Smooth muscle cell (in vitro differentiated cells): ENCODE measurements at regions not wholly inside any gene's neighbourhood (a gene's known extent, or its start where the extent isn't known, plus 50 kb on each side); places are given as distances from the start of the nearest gene placed in this dataset.

Source experiments
- DNase-seq: peaks from one replicate; lab custom pipeline; 2025; ENCODE audit not compliant: unreplicated experiment; lab: John Stamatoyannopoulos, UW
- H2AFZ ChIP-seq: fragments of 200-600 bp; sonication (generic); 2 replicates; pipeline ENCODE4 v1.6.0; 2016; ENCODE audit warnings: antibody characterized with exemption, low read depth, mild to moderate bottlenecking
- H3F3A ChIP-seq: fragments of 200-600 bp; sonication (generic); 2 replicates; pipeline ENCODE4 v1.6.0; 2017; ENCODE audit warnings: antibody characterized with exemption, low read depth
- H3K27ac ChIP-seq: fragments of 200-600 bp; sonication (generic); 2 replicates; pipeline ENCODE4 v1.5.1; 2016; ENCODE audit warnings: low read depth, mild to moderate bottlenecking
- H3K27me3 ChIP-seq: fragments of 200-600 bp; sonication (generic); 2 replicates; pipeline ENCODE4 v1.6.1; 2016; ENCODE audit warnings: low read depth, mild to moderate bottlenecking
- H3K36me3 ChIP-seq: fragments of 200-600 bp; sonication (generic); 2 replicates; pipeline ENCODE4 v1.5.1; 2016; ENCODE audit warnings: low read depth
- H3K4me1 ChIP-seq: fragments of 200-600 bp; sonication (generic); 2 replicates; pipeline ENCODE4 v1.5.1; 2016; ENCODE audit warnings: low read depth
- H3K4me2 ChIP-seq: fragments of 200-600 bp; sonication (generic); 2 replicates; pipeline ENCODE4 v1.6.0; 2016; ENCODE audit warnings: mild to moderate bottlenecking
- H3K4me3 ChIP-seq: fragments of 200-600 bp; sonication (generic); 2 replicates; pipeline ENCODE4 v1.5.1; 2016; ENCODE audit warnings: mild to moderate bottlenecking
- H3K79me2 ChIP-seq: fragments of 200-600 bp; sonication (generic); 2 replicates; pipeline ENCODE4 v1.6.0; 2016; ENCODE audit warnings: low read depth, mild to moderate bottlenecking
- H3K9ac ChIP-seq: fragments of 200-600 bp; sonication (generic); 2 replicates; pipeline ENCODE4 v1.6.0; 2016; ENCODE audit warnings: low read depth
- H3K9me3 ChIP-seq: fragments of 200-600 bp; sonication (generic); replicated peaks from 2 replicates; pipeline ENCODE4 v1.5.1; 2016; ENCODE audit warnings: low read depth
- H4K20me1 ChIP-seq: fragments of 200-600 bp; sonication (generic); 2 replicates; pipeline ENCODE4 v1.6.0; 2016; ENCODE audit warnings: low read depth
- WGBS: methylation state at CpG from one replicate; pipeline ENCODE4 v1.1.7; 2016; ENCODE audit warnings: low lambda C conversion rate; 5-methylcytosine and 5-hydroxymethylcytosine counted together
- TF ChIP-seq, protein P1 (sequence below): fragments of 200-600 bp; sonication (generic); IDR thresholded peaks from 2 replicates; pipeline ENCODE4 v1.5.1; 2017; ENCODE audit warnings: borderline replicate concordance, mild to moderate bottlenecking, antibody characterized with exemption; ENCODE audit not compliant: insufficient read depth, poor library complexity, severe bottlenecking

DNA sequence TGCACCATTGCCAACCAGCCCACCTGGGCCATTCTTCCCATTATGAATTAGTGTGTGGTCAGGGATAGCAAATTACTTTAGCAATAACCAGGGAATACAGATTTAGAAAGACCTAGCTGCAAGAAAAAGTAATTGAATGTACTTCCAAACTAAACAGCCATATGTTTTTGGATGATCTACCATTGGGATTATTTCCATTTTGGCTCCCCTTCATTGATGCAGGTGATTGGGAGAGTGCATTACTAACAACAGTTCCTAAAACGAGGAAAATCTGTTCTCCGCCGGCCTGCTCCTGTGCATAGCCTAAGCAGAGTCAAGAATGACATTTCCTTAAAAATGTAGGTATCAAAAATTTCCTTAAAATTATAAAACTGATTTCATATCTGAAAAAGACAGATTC is 58.5 kb downstream of the MAIP1 start:
- Histone ChIP-seq H3K27me3 (no peaks in the 10 kb centered on the region), H3K79me2 (no peaks in the 10 kb centered on the region), H3K4me1 (no peaks in the 10 kb centered on the region), H3K36me3 (no peaks in the 10 kb centered on the region), H3K9ac (no peak overlapping the region), H3K4me3 (no peak overlapping the region), H2AFZ (no peak overlapping the region), H3K9me3 (no peaks in the 10 kb centered on the region), H4K20me1 (no peaks in the 10 kb centered on the region), H3K4me2 (no peak overlapping the region), H3K27ac (no peak overlapping the region), H3F3A (no peaks in the 10 kb centered on the region)
- no peak for DNase-seq
- WGBS = 91% methylated on average over 3 of the region's 3 CpGs
- TF ChIP-seq, protein P1, sequence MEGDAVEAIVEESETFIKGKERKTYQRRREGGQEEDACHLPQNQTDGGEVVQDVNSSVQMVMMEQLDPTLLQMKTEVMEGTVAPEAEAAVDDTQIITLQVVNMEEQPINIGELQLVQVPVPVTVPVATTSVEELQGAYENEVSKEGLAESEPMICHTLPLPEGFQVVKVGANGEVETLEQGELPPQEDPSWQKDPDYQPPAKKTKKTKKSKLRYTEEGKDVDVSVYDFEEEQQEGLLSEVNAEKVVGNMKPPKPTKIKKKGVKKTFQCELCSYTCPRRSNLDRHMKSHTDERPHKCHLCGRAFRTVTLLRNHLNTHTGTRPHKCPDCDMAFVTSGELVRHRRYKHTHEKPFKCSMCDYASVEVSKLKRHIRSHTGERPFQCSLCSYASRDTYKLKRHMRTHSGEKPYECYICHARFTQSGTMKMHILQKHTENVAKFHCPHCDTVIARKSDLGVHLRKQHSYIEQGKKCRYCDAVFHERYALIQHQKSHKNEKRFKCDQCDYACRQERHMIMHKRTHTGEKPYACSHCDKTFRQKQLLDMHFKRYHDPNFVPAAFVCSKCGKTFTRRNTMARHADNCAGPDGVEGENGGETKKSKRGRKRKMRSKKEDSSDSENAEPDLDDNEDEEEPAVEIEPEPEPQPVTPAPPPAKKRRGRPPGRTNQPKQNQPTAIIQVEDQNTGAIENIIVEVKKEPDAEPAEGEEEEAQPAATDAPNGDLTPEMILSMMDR = no peak

DNA sequence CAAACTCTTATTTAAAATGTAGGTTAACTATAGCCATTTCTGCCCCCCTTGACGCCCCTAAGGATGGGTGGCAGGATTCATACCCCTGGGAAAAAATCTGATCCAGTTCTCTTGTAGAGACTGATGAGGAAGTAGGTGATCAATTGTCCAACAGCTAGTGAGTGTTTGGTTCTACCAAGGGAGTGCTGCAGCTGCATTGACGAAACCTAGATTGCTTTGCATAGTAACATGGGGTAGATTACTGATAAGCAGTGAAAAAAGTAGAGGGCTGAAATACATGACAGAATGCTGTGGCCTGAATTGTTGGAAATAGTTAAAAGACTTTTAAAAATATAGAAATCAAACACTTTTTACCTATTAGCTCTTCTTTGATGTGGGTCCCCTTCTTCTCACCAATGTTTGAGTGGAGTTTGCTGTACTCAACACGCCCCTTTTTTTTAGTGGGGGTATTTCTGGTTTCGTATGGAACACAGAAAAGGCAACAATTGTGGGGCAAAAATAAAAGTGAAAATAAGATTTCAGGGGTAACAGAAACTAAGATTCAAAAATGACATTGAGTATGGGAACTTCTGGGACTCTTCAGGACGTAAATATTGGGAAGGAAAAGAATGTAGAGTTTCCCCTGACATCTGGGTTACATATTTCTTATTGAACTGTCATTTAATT is 66.2 kb downstream of the MAIP1 start:
- Histone ChIP-seq H3K4me1 (no peaks in the 10 kb centered on the region), H4K20me1 (no peaks in the 10 kb centered on the region), H3K27me3 (no peaks in the 10 kb centered on the region), H3K79me2 (no peaks in the 10 kb centered on the region), H3K27ac (no peak overlapping the region), H3F3A (no peaks in the 10 kb centered on the region), H3K9ac (no peak overlapping the region), H3K4me3 (no peak overlapping the region), H2AFZ (no peak overlapping the region), H3K36me3 (no peaks in the 10 kb centered on the region), H3K9me3 (peaks cover 6% of the 10 kb centered on the region), H3K4me2 (no peak overlapping the region)
- TF ChIP-seq, protein P1 = no peak
- 86% methylated on average over 5 of the region's 5 CpGs for WGBS
- no peak for DNase-seq

DNA sequence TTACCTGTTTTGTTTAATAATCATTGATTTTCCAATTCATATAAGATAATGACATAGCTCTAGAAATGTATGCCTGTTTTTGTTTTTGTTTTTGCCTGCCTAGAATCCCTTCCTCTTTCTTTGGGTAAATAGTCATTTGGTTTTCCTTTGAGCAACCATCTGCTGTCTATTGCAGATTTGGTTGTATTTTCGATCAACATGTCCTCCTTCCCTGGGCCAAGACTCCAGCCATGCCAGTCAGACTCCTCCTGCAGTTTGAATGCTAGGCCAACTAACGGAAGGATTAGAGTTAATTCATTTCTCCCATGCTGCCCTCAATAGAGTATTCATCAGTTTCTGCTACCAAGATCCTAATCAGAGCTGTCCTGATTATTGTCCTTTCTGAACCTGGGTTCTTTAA is 67.1 kb downstream of the MAIP1 start:
- Histone ChIP-seq H3K4me2 (no peak overlapping the region), H3K27ac (no peak overlapping the region), H4K20me1 (no peaks in the 10 kb centered on the region), H3K4me1 (no peaks in the 10 kb centered on the region), H3K4me3 (no peak overlapping the region), H3F3A (no peaks in the 10 kb centered on the region), H3K9ac (no peak overlapping the region), H2AFZ (no peak overlapping the region), H3K79me2 (no peaks in the 10 kb centered on the region), H3K27me3 (no peaks in the 10 kb centered on the region), H3K9me3 (peaks cover 6% of the 10 kb centered on the region), H3K36me3 (no peaks in the 10 kb centered on the region)
- DNase-seq = no peak
- TF ChIP-seq, protein P1 = no peak
- WGBS = 95% methylated on average over 2 of the region's 2 CpGs

DNA sequence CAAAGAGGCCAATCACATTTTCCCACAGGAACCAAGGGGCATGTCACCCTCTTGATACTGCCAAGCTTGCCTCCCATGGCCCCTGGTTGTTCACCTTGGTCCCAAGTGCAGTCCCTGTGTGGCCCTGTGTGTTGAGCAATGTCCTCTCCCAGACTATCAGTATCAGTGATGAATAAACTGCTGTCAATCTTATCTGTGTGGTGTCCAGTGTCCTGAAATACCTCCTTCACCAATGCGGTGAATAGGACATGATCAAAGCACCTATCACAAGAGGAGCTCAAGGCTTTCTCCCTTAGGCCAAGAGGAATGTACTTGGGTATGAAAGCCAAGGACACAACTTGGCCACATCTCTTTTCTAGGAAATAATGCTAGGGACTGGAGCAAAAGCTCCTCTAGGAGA is 68.2 kb downstream of the MAIP1 start:
- TF ChIP-seq, protein P1 = no peak
- no peaks in the 10 kb centered on the region for H3K79me2 ChIP-seq
- H4K20me1 ChIP-seq = no peaks in the 10 kb centered on the region
- no peaks in the 10 kb centered on the region for H3K4me1 ChIP-seq
- no peak overlapping the region for H3K9ac ChIP-seq
- H3K9me3 ChIP-seq = peaks cover 6% of the 10 kb centered on the region
- H2AFZ ChIP-seq = no peak overlapping the region
- H3K36me3 ChIP-seq = no peaks in the 10 kb centered on the region
- H3K4me2 ChIP-seq = no peak overlapping the region
- DNase-seq = no peak
- WGBS = 100% methylated on average over 1 of the region's 1 CpG
- no peak overlapping the region for H3K4me3 ChIP-seq
- H3K27me3 ChIP-seq = no peaks in the 10 kb centered on the region
- no peak overlapping the region for H3K27ac ChIP-seq
- H3F3A ChIP-seq = no peaks in the 10 kb centered on the region
